Urinary bladder (tissue), 3 donors: ENCODE measurements at regions not wholly inside any gene's neighbourhood (a gene's known extent, or its start where the extent isn't known, plus 50 kb on each side); places are given as distances from the start of the nearest gene placed in this dataset.

Experiments used
- DNase-seq: peaks from one replicate; pipeline ENCODE4 v3.0.0-alpha.2; 2015; ENCODE audit errors: extremely low spot score
- H3K27ac ChIP-seq: one replicate; pipeline ENCODE4 v1.5.1; 2013; ENCODE audit warnings: low read depth, mild to moderate bottlenecking, moderate library complexity
- H3K36me3 ChIP-seq: one replicate; pipeline ENCODE4 v1.6.1; 2013; ENCODE audit warnings: mild to moderate bottlenecking, moderate library complexity; ENCODE audit not compliant: insufficient read depth
- H3K4me1 ChIP-seq: one replicate; pipeline ENCODE4 v1.6.1; 2013; ENCODE audit warnings: mild to moderate bottlenecking, moderate library complexity; ENCODE audit not compliant: insufficient read depth
- H3K4me3 ChIP-seq: one replicate; pipeline ENCODE4 v1.5.1; 2013; ENCODE audit warnings: low read depth, low read length
- WGBS: extraction: QIAGEN DNeasy Blood & Tissue Kit; methylation state at CpG from one replicate; pipeline ENCODE4 v1.1.7; 2013; 5-methylcytosine and 5-hydroxymethylcytosine counted together
- donor health status: healthy with polysubstance abuse.
- donor health status: healthy.

- H3K27ac ChIP-seq: no peak overlapping the region
- no peaks in the 10 kb centered on the region for H3K4me1 ChIP-seq
- no peak overlapping the region for H3K4me3 ChIP-seq
- WGBS: 66% methylated on average over 2 of the region's 2 CpGs
- no peaks in the 10 kb centered on the region for H3K36me3 ChIP-seq
- no peak for DNase-seq
Observed at GRCh38 chr6:105932440-105932839, 153.7 kb upstream of the PRDM1 start.

- WGBS: 94% methylated on average over 1 of the region's 1 CpG
- H3K4me1 ChIP-seq: no peaks in the 10 kb centered on the region
Observed at GRCh38 chr6:105929626-105930025, 156.5 kb upstream of the PRDM1 start.

GRCh38 chr6:105926318-105926717 lies 159.8 kb upstream of the PRDM1 start:
- Histone ChIP-seq H3K4me3 (no peak overlapping the region), H3K4me1 (no peaks in the 10 kb centered on the region), H3K27ac (no peak overlapping the region), H3K36me3 (no peaks in the 10 kb centered on the region)
- WGBS: 50% methylated on average over 1 of the region's 1 CpG
- no peak for DNase-seq

More at GRCh38 chr6:105929626-105930025, 156.5 kb upstream of the PRDM1 start:
- no peak for DNase-seq
- Histone ChIP-seq H3K36me3 (no peaks in the 10 kb centered on the region), H3K4me3 (no peak overlapping the region), H3K27ac (no peak overlapping the region)

- WGBS: 97% methylated on average over 3 of the region's 3 CpGs
- Histone ChIP-seq H3K36me3 (no peaks in the 10 kb centered on the region), H3K4me1 (no peaks in the 10 kb centered on the region), H3K27ac (no peak overlapping the region), H3K4me3 (no peak overlapping the region)
- DNase-seq: no peak
Observed at GRCh38 chr6:105925706-105926105, 160.4 kb upstream of the PRDM1 start.

- Histone ChIP-seq H3K4me1 (no peaks in the 10 kb centered on the region), H3K4me3 (no peak overlapping the region), H3K36me3 (no peaks in the 10 kb centered on the region), H3K27ac (no peak overlapping the region)
- 55% methylated on average over 3 of the region's 3 CpGs for WGBS
- no peak for DNase-seq
Observed at GRCh38 chr6:105921781-105922180, 164.4 kb upstream of the PRDM1 start.

GRCh38 chr6:105920071-105920470 lies 166.1 kb upstream of the PRDM1 start:
- DNase-seq: no peak
- Histone ChIP-seq H3K36me3 (no peaks in the 10 kb centered on the region), H3K4me1 (no peaks in the 10 kb centered on the region), H3K27ac (no peak overlapping the region), H3K4me3 (no peak overlapping the region)
- WGBS: 92% methylated on average over 2 of the region's 2 CpGs

GRCh38 chr6:105917038-105917695 lies 169.0 kb upstream of the PRDM1 start:
- no peaks in the 10 kb centered on the region for H3K4me1 ChIP-seq
- no peaks in the 10 kb centered on the region for H3K36me3 ChIP-seq
- H3K4me3 ChIP-seq: no peak overlapping the region
- DNase-seq: no peak
- WGBS: 73% methylated on average over 2 of the region's 2 CpGs
- H3K27ac ChIP-seq: no peak overlapping the region

GRCh38 chr6:105911106-105911629 lies 175.0 kb upstream of the PRDM1 start:
- WGBS: 71% methylated on average over 4 of the region's 4 CpGs
- Histone ChIP-seq H3K4me1 (no peaks in the 10 kb centered on the region), H3K36me3 (no peaks in the 10 kb centered on the region), H3K27ac (no peak overlapping the region), H3K4me3 (no peak overlapping the region)
- DNase-seq: no peak

- no peak overlapping the region for H3K27ac ChIP-seq
Observed at GRCh38 chr6:105909106-105909505, 177.0 kb upstream of the PRDM1 start.

GRCh38 chr6:105907991-105908390 lies 178.1 kb upstream of the PRDM1 start:
- Histone ChIP-seq H3K4me3 (no peak overlapping the region), H3K27ac (no peak overlapping the region), H3K4me1 (no peaks in the 10 kb centered on the region), H3K36me3 (no peaks in the 10 kb centered on the region)
- DNase-seq: no peak
- 91% methylated on average over 5 of the region's 5 CpGs for WGBS

More at GRCh38 chr6:105909106-105909505, 177.0 kb upstream of the PRDM1 start:
- 72% methylated on average over 6 of the region's 6 CpGs for WGBS
- no peak overlapping the region for H3K4me3 ChIP-seq
- DNase-seq: no peak
- no peaks in the 10 kb centered on the region for H3K4me1 ChIP-seq
- no peaks in the 10 kb centered on the region for H3K36me3 ChIP-seq

- Histone ChIP-seq H3K4me3 (no peak overlapping the region), H3K27ac (no peak overlapping the region), H3K4me1 (no peaks in the 10 kb centered on the region), H3K36me3 (no peaks in the 10 kb centered on the region)
- no peak for DNase-seq
- 84% methylated on average over 2 of the region's 2 CpGs for WGBS
Observed at GRCh38 chr6:105907301-105907700, 178.8 kb upstream of the PRDM1 start.

GRCh38 chr6:105902401-105903031 lies 183.6 kb upstream of the PRDM1 start:
- Histone ChIP-seq H3K4me1 (no peaks in the 10 kb centered on the region), H3K36me3 (no peaks in the 10 kb centered on the region), H3K27ac (no peak overlapping the region), H3K4me3 (no peak overlapping the region)
- 61% methylated on average over 8 of the region's 8 CpGs for WGBS
- no peak for DNase-seq

- Histone ChIP-seq H3K4me3 (no peak overlapping the region), H3K4me1 (peaks cover 2% of the 10 kb centered on the region), H3K27ac (no peak overlapping the region), H3K36me3 (no peaks in the 10 kb centered on the region)
- WGBS: 96% methylated on average over 3 of the region's 3 CpGs
- DNase-seq: no peak
Observed at GRCh38 chr6:105901583-105901982, 184.6 kb upstream of the PRDM1 start.

GRCh38 chr6:105900125-105900937 lies 185.8 kb upstream of the PRDM1 start:
- Histone ChIP-seq H3K4me1 (peaks cover 2% of the 10 kb centered on the region), H3K4me3 (no peak overlapping the region), H3K27ac (no peak overlapping the region), H3K36me3 (no peaks in the 10 kb centered on the region)
- 41% methylated on average over 13 of the region's 13 CpGs for whole genome bisulfite sequencing
- DNase-seq: no peak
